ENCODE measurements at regions not wholly inside any gene's neighbourhood (a gene's known extent, or its start where the extent isn't known, plus 50 kb on each side); places are given as distances from the start of the nearest gene placed in this dataset.

- no peak for TF ChIP-seq POLR2A (IDR thresholded peaks at IDR 0.05; ENCODE audit: low read depth)
- TF ChIP-seq, protein P1, sequence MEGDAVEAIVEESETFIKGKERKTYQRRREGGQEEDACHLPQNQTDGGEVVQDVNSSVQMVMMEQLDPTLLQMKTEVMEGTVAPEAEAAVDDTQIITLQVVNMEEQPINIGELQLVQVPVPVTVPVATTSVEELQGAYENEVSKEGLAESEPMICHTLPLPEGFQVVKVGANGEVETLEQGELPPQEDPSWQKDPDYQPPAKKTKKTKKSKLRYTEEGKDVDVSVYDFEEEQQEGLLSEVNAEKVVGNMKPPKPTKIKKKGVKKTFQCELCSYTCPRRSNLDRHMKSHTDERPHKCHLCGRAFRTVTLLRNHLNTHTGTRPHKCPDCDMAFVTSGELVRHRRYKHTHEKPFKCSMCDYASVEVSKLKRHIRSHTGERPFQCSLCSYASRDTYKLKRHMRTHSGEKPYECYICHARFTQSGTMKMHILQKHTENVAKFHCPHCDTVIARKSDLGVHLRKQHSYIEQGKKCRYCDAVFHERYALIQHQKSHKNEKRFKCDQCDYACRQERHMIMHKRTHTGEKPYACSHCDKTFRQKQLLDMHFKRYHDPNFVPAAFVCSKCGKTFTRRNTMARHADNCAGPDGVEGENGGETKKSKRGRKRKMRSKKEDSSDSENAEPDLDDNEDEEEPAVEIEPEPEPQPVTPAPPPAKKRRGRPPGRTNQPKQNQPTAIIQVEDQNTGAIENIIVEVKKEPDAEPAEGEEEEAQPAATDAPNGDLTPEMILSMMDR (IDR thresholded peaks at IDR 0.05), result no peak
- no peak for TF ChIP-seq POLR2AphosphoS5 (IDR thresholded peaks at IDR 0.05)
Measured at GRCh38 chr9:28135549-28135948, 562.3 kb upstream of the C9orf72 start.

Data from esophagus muscularis mucosa (tissue), 3 donors.